ENCODE measurements at regions not wholly inside any gene's neighbourhood (a gene's known extent, or its start where the extent isn't known, plus 50 kb on each side); places are given as distances from the start of the nearest gene placed in this dataset.

DNA sequence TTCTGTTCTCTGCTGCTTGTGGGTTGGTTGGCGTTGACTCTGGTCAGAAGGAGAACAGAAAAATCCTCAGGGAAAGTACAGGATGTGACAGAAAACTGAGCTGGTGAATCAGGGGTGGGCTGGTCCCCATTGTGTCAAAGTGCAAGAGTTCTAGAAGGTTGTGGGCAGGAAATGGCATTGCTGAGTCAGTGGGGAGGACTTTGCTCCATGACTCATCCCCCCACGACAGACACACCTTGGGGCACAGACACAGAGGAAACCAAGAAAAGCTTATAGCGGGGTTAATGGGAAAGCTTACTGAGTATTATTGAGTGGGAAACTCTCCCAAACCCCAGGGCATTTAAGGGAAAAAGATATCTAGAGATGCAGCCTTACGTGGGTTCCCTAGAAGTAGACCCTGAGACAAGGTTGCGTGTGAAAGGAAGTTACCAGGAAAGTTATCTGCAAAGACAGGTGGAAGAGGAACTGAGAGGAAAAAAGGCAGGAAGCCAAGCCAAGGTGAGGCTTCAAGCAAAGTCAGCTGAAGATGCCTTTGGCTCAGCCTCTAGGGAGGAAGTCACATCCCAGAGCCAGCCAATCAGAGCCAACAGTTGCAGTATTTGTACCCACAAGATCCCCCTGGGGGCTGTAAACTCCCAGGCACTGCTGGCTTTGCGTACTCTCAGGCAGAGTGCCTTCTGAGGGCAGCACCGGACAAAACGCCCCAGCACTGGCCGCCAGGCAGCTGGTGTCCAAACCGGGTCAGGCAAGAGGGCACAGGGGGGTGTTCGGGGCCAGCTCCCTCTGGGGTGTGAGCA is 86.4 kb downstream of the FOXL1 start:
- no peak for DNase-seq

DNA sequence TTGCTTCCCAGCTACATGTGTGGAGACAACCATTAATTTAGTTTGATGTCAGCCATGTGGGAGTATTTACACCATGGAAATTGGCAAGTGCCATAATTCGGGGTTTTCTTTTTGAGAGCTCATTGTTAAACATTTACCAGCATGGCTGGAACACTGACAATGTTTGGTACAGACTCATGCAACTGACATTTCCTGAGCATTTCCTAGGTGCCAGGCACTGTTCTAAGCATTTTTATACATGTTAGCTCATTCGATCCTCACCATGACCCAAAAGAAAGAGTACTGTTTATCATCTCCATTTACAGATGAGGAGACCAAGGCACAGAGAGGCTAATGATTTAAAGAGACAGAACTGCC is 86.9 kb downstream of the FOXL1 start:
- DNase-seq, result no peak

DNA sequence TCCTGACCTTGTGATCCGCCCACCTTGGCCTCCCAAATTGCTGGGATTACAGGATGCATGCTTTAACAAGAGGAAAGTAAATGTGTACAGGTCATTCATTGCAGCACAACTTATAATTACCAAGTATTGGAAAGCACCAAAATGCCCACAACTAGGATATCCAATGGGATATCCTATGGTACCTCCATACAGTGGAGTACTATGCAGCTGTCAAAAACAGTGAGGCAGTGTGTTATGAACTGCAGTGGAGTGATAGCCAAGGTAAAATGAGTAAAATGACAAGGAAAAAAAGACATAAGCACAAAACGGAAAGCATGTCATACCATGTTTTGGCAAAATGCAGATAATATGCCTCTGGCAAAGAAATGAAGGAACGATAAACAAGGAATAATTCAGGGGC is 87.6 kb downstream of the FOXL1 start:
- no peak for DNase-seq

GRCh38 chr16:86667035-86667434 is 88.7 kb downstream of the FOXL1 start:
- no peak for DNase-seq

DNA sequence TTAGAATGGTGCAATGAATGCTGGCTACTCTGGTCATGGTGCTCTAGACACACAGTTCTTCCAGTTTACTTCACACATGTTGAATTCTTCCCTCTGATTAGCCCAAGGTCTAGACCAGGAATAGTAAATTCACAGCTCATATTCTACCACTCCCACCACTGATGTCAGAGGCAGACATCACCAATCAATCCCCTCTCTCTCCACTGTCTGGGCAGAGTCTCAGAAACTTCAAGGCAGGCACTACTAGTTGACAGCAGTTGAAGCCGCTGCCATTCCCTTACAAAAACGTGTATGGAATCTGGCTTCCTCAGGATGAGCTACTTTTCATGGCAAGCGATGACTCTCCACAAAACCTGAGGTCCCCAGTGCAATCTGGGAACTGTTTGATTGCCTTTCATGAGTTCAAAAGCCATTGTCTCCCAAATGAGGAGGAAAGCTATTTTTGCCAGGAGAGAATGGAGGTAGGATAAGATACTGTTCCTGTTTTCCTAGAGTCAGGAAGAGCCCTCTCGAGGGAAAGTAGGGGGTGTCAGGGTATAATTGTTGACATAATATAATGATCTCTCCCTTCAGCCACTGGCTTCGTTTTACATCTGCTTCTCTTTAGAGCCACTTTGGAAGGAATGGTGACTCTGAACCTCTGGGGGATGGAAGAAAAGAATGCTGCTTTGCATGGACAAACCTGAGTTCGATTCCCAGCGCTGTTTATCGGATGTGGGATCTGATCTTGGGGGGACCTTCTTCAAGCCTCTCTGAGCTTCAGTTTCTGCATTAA is 90.0 kb downstream of the FOXL1 start:
- DNase-seq, result no peak

DNA sequence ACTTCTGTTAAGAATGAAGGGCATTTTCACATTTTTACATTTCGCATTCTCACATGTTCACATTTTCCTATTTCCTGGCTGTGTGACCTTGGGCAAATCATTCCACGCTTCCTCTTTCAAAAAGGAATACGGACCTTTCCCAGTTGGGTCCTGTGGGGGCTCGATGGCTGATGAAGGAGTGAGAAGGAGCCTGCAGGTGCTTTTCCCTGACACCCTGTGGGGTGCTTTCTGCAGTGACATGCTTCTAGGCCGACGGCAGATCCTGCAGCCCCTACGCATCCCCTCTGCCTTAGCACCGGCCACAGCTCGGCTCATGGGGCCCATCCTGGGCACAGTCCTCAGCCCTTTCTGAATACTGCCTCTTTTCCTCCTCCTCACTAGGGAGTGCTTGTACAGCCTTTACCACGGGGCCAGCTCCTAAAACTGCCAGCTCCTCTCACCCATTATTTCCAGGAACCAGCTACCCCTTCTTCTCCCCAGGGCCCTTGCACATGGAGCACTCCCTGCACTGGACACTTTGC is 91.0 kb downstream of the FOXL1 start:
- DNase-seq, result no peak

GRCh38 chr16:86669937-86670749 is 91.8 kb downstream of the FOXL1 start:
- DNase-seq, result peak in 1 of 14 donors; percentile 3

DNA sequence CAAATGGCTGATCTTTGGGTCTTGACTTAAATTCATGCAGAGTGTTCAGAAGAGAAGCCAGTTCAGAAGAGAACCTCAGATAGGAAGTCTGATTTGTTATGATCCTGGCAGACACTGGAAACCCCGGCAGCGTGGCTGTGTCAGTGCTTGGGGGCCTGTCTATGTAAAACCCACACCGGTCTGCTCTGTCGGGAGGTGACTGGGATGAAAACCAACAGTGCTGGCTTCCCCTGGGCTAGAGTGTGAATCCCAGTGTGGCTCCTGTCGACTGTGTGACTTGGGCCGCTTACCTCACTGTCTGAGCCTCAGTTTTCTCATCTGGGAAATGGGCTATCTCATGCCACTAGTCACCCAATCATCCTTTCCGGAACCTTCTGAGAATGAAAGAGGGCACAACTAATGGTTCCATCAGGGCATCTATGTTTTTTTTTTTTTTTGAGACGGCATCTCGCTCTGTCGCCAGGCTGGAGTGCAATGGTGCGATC is 92.4 kb downstream of the FOXL1 start:
- DNase-seq, result no peak

DNA sequence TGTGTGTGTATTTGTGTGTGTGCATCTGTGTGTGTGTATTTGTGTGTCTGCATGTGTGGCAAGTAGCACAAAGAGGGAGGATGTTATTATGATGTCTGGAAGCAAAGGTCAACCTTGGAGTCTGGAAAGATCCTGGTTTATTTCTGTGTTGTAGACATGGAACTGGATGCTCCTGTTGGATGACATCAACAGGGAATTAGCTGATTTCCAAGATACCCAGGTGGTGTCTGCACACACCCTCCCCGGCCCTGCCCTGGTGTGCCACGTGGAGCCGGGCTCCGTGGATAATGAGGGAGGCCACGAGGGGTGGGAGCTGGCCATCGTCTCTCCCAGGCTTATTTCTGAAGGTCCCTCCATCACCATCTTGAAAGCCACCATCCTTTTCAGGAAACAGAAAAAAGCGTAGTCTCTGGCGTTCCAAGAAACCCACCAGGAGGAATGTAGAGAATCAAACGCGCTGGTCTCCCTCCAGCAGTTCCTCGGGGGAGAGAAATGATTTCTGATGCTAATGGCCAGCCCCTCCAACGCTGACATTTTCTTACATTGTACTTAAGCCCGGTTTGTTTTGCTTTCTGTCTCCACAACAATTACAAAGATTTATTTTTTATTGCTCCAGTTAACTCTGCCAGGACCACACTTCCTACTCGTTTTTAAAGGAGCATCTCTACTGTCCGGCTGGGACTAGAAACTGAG is 93.3 kb downstream of the FOXL1 start:
- no peak for DNase-seq

DNA sequence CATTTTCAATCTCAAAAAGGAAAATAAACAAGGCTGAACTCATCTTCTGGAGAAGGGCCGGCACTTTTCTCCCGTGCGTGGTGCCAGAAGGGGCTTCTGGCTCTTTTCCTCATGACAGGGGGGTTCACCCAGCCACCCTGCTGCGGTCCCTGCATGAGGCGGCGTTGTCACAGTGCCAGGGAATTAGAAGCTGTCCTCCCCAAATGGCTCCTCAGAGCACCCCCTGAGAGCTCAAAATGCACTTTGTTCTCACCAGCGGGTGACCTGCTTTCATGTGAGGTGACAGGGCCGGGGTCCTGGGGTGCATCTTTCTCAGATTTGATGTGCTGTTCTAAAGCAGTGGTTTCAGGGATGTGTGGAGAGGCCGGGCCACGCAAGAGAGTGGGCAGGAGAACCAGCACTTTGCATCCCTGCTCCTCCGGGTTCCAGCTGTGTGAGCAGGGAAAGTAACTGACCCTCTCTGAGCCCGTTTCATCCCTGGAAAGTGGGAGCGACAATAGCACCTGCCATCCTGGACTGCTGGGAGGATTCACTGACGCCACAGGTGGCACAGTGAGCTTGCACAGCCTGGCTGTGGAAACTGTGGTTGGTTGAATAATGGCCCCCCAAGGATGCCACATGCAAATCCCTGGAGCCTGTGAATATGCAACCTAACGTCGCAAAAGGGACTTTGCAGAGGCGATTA is 94.0 kb downstream of the FOXL1 start:
- no peak for DNase-seq

GRCh38 chr16:86673090-86673955 is 95.0 kb downstream of the FOXL1 start:
- no peak for DNase-seq

DNA sequence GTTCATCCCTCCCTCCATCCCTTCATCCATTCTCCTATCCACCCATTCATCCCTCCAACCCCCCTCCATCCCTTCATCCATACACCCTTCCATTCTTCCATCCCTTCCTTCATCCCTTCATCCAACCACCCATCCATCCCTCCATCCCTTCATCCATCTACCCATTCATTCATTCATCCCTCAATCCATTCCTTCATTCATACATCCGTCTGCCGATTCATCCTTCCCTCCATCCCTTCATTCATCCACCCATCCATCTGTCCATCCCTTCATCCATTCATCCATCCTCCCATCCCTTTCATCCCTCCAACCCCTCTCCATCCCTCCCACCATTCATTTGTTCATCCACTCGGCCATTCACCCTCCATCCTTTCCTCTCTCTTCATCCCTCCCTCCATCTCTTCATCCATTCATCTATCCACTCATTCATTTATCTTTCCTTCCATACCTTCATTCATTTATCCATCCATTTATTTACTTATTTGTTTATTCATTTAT is 95.7 kb downstream of the FOXL1 start:
- no peak for DNase-seq

- no peak for DNase-seq
These were observed 97.9 kb downstream of the FOXL1 start for GRCh38 chr16:86676254-86676670.

- DNase-seq, result no peak
These were observed 101.1 kb downstream of the FOXL1 start for GRCh38 chr16:86679490-86679889.

DNA sequence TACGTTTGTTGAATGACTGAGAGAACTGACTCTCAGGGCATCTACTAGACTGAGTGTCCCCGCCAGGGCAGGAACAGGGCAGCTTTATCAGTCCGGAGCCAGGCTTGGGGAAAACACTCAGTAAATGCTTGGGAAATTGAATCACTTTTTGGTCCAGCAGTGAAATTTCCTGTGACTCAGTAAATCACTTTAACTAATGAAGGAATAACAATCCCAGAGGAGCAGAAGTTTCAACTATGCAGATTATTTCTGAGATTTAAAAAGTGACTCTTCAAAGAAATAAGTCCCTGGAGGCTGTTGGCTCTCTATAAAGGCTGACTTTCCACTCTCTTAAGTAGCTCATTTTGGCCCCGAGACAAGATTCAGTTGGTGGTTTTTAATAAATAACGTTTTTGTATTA is 101.8 kb downstream of the FOXL1 start:
- DNase-seq, result no peak

GRCh38 chr16:86680661-86681030 is 102.3 kb downstream of the FOXL1 start:
- no peak for DNase-seq

DNA sequence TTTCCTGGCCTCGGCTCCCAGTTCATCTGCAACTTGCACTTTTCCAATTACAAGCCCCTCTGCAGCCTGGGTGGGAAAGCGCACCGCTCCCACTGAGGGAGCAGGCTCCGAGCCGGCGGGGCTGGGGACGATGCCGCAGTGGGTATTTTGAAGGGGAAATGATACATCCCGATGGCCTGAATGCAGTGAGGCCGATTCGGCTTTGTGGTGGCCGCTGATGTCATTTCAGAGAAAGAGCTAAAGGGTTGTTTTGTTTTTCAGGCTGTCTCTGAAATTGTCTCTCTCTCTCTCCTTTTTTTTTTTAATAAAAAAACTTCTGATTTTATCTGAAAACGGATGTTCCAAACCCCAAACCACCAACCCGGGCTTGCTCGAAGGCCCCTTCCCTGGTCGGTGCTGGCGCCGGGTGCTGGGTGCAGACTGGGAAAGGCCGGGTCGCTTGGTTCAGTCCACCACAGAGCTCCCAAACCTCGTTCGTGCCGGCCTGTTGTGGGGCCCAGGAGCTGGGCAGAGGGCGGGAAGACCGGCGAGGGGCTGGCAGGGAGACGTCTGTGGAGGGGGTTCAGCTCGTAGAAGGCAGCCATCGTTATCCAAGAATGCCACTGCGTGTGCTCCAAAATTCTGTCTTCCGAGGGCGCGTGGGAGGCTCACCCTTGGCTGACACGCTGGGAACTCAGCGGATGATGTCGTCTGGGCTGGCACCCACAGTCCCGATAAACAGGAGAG is 102.8 kb downstream of the FOXL1 start:
- DNase-seq, result no peak

DNA sequence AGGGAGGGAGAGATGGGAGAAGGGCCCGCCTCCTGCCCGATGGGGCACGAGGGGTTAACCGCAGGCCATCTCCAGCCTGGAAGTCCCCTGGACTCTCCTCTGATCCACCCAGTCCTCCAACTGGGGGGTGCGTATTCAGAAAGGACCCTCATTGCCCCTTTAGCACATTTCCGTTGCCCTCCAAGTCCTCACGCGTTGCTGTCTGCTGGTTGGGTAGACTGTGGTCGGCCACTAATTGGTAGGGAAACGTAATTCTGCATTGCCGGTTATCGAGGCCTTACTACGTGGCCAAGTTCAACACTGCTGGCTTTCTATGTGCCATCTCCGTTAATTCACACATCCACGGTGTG is 103.4 kb downstream of the FOXL1 start:
- DNase-seq, result no peak

DNA sequence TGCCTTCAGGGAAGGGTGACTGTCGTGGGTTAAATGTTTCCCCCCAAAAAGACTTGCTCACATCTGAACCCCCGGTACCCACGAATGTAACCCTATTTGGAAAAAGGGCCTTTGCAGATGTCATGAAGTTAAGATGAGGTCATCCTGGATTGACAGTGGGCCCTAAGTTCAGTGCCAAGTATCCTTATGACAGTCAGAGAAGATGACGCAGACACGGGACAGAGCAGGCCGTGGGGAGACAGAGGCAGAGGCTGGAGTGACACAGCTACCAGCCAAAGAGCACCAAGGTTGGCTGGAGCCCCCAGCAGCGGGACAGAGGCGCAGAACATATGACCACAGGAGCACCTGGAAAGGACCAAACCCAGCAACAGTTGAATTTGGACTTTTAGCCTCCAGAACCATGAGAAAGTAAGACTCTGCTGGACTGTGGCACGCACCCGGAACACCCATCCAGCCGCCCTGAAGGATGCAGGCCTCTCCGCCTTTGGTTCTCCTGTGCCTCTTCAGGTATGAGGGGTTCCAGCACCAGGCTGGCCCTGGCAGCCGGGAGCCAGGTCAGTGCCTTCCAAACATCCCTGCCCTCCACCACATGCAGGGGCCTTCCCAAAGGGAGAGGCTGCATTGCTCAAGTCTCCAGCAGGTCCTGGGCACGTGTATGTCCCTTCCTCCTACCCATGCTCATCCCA is 104.0 kb downstream of the FOXL1 start:
- no peak for DNase-seq
